GM12892 (cell line): ENCODE measurements at regions not wholly inside any gene's neighbourhood (a gene's known extent, or its start where the extent isn't known, plus 50 kb on each side); places are given as distances from the start of the nearest gene placed in this dataset.

ENCODE experiments used
- POLR2A ChIP-seq: IDR thresholded peaks from 2 replicates; pipeline ENCODE4 v1.6.1; 2011; ENCODE audit warnings: low read depth, low read length, control low read depth
- TAF1 ChIP-seq: IDR thresholded peaks from 2 replicates; pipeline ENCODE4 v1.6.1; 2011; ENCODE audit warnings: low read depth, mild to moderate bottlenecking, control low read depth, low read length, borderline replicate concordance

DNA sequence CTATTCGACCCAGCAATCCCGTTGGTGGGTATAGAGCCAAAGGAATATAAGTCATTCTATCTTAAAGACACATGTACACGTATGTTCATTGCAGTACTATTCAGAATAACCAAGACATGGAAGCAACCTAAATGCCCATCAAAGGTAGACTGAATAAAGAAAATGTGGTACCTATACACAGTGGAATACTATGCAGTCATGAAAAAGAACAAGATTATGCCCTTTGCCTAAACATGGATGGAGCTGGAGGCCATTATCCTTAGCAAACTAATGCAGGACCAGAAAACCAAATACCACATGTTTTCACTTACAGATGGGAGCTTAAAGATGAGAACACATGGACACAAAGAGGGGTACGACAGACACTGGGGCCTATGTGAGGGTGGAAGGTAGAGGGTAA lies 845.3 kb downstream of the TYW1 start:
- TF ChIP-seq TAF1 (no peak), POLR2A (no peak)
